ENCODE measurements at regions not wholly inside any gene's neighbourhood (a gene's known extent, or its start where the extent isn't known, plus 50 kb on each side); places are given as distances from the start of the nearest gene placed in this dataset.

DNA sequence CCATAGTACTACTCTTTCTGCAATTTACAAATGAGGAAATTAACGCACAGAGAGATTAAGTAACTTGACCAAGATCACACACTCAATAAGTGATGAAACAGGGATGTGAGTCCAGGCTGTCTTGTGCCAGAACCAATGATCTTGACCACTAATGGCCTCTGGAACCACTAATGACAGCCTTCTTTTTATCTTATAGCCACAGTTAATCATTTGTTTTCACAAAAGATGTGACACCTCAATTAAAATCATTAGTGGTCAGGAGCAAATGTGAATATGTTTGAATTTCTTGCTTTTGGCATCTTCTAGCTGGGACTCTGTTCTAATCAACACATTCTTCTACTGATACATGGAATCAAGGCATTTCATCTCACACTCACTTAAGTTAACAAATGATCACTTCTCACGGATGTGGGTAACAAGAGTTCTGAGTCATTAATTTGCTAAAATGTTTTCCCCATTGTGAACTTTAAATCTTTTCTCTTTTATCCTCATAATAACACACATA is 102.7 kb upstream of the CD180 start:
- no peak for TF ChIP-seq CTCF (IDR thresholded peaks at IDR 0.05; ENCODE audit: poor library complexity)
- TF ChIP-seq EZH2phosphoT487 (IDR thresholded peaks at IDR 0.05; ENCODE audit: low read depth, severe bottlenecking, unreplicated experiment) = no peak

Data from hepatocyte (in vitro differentiated cells).